Neural progenitor cell (in vitro differentiated cells): ENCODE measurements at regions not wholly inside any gene's neighbourhood (a gene's known extent, or its start where the extent isn't known, plus 50 kb on each side); places are given as distances from the start of the nearest gene placed in this dataset.

Experiments
- EZH2 ChIP-seq: fragments of 200-600 bp; sonication (generic); IDR thresholded peaks from 2 replicates; pipeline ENCODE4 v1.6.1; 2017; ENCODE audit warnings: antibody characterized with exemption, mild to moderate bottlenecking, moderate library complexity
- TF ChIP-seq, protein P1 (sequence below): fragments of 200-600 bp; sonication (generic); IDR thresholded peaks from 2 replicates; pipeline ENCODE4 v1.5.1; 2017; ENCODE audit warnings: antibody characterized with exemption, mild to moderate bottlenecking

DNA sequence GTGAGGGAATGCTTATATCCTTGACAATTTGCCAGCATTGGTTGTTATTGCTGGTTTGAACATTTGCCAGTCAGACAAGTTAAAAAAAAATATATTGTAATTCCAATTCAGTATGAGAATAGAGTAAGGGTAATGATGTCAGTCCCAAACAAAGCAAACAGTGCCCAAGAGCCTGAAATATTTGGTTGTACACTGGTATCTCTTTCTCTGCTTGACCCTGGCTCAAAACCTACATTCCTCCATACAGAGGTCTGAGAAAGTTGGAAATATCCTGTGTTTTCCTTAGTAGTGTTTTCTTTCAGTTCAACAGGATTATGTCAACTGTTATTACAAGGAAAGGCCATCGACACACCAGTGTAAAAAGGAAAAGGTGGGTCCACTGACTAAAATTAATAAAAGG lies 145.6 kb downstream of the MRPL39 start:
- no peak for TF ChIP-seq EZH2
- TF ChIP-seq, protein P1, sequence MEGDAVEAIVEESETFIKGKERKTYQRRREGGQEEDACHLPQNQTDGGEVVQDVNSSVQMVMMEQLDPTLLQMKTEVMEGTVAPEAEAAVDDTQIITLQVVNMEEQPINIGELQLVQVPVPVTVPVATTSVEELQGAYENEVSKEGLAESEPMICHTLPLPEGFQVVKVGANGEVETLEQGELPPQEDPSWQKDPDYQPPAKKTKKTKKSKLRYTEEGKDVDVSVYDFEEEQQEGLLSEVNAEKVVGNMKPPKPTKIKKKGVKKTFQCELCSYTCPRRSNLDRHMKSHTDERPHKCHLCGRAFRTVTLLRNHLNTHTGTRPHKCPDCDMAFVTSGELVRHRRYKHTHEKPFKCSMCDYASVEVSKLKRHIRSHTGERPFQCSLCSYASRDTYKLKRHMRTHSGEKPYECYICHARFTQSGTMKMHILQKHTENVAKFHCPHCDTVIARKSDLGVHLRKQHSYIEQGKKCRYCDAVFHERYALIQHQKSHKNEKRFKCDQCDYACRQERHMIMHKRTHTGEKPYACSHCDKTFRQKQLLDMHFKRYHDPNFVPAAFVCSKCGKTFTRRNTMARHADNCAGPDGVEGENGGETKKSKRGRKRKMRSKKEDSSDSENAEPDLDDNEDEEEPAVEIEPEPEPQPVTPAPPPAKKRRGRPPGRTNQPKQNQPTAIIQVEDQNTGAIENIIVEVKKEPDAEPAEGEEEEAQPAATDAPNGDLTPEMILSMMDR = no peak
